Type B pancreatic cell (in vitro differentiated cells): ENCODE measurements at regions not wholly inside any gene's neighbourhood (a gene's known extent, or its start where the extent isn't known, plus 50 kb on each side); places are given as distances from the start of the nearest gene placed in this dataset.

Experiments used
- DNase-seq: peaks from one replicate; pipeline ENCODE4 v3.0.0; 2021; ENCODE audit warnings: mixed read lengths; ENCODE audit not compliant: unreplicated experiment; ENCODE audit errors: extremely low spot score
- H3K27ac Mint-ChIP-seq: 2 replicates; pipeline ENCODE4 v1.8.0; 2021; ENCODE audit warnings: mild to moderate bottlenecking, mixed read lengths
- H3K27me3 Mint-ChIP-seq: 2 replicates; pipeline ENCODE4 v1.8.0; 2021; ENCODE audit warnings: mixed read lengths
- H3K36me3 Mint-ChIP-seq: 2 replicates; pipeline ENCODE4 v1.8.0; 2021; ENCODE audit warnings: mixed read lengths
- H3K4me1 Mint-ChIP-seq: one replicate; pipeline ENCODE4 v1.8.0; 2021; ENCODE audit warnings: mixed read lengths; ENCODE audit not compliant: unreplicated experiment
- H3K4me3 Mint-ChIP-seq: 2 replicates; pipeline ENCODE4 v1.8.0; 2021; ENCODE audit warnings: mild to moderate bottlenecking, mixed read lengths
- H3K9me3 Mint-ChIP-seq: 2 replicates; pipeline ENCODE4 v1.8.0; 2021; ENCODE audit warnings: mixed read lengths
- TF ChIP-seq, protein P1 (sequence below): fragments of 200-600 bp; sonication (generic); conservative IDR thresholded peaks from 2 replicates; pipeline ENCODE4 v1.5.0; 2021; ENCODE audit warnings: antibody characterized with exemption, mild to moderate bottlenecking

GRCh38 chr21:35825370-35826353, 234.7 kb downstream of the SETD4 start:
- no peak for DNase-seq
- peaks cover 10% of the 10 kb centered on the region for H3K27me3 Mint-ChIP-seq
- H3K36me3 Mint-ChIP-seq = no peaks in the 10 kb centered on the region
- peaks cover 12% of the 10 kb centered on the region for H3K4me1 Mint-ChIP-seq
- TF ChIP-seq, protein P1, sequence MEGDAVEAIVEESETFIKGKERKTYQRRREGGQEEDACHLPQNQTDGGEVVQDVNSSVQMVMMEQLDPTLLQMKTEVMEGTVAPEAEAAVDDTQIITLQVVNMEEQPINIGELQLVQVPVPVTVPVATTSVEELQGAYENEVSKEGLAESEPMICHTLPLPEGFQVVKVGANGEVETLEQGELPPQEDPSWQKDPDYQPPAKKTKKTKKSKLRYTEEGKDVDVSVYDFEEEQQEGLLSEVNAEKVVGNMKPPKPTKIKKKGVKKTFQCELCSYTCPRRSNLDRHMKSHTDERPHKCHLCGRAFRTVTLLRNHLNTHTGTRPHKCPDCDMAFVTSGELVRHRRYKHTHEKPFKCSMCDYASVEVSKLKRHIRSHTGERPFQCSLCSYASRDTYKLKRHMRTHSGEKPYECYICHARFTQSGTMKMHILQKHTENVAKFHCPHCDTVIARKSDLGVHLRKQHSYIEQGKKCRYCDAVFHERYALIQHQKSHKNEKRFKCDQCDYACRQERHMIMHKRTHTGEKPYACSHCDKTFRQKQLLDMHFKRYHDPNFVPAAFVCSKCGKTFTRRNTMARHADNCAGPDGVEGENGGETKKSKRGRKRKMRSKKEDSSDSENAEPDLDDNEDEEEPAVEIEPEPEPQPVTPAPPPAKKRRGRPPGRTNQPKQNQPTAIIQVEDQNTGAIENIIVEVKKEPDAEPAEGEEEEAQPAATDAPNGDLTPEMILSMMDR = no peak
- H3K9me3 Mint-ChIP-seq = peaks cover 8% of the 10 kb centered on the region
- no peak overlapping the region for H3K27ac Mint-ChIP-seq
- no peak overlapping the region for H3K4me3 Mint-ChIP-seq

DNA sequence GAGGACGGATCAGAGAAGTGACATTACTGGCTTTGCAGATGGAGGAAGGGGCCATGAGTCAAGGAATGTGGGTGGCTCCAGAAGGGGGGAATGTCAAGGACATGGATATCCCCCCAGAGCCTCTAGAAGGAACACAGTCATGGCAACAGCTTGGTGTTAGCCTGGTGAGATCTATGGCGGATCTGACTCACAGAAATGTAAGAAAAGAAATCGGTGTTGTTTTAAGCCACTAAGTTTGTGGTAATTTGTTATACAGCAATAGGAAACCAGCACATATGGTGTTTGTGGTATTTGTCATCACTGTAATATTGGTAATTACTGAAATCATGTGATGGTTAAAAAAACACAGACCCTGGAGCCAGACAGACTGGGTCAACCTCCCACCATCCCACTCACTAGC, 236.2 kb downstream of the SETD4 start:
- Mint-ChIP-seq H3K27ac (no peak overlapping the region), H3K4me1 (peaks cover 9% of the 10 kb centered on the region), H3K4me3 (no peak overlapping the region), H3K27me3 (peaks cover 6% of the 10 kb centered on the region), H3K36me3 (no peaks in the 10 kb centered on the region), H3K9me3 (peaks cover 8% of the 10 kb centered on the region)
- no peak for DNase-seq
- TF ChIP-seq, protein P1 = no peak

DNA sequence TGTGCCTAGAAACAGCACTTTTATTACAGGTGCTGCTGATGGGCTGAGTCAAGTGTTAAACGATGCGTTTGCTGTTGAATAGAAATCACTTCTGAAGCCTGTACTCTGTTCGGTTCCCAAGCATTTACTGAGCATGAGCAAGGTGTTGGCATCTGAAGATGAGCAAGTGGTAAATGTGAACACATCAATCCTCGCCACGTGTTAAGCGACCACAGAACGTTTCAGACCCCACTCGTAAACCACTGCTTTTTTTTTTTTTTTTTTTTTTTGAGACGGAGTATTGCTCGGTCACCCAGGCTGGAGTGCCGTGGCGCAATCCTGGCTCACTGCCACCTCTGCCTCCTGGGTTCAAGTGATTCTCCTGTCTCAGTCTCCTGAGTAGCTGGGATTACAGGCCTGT, 241.2 kb downstream of the SETD4 start:
- TF ChIP-seq, protein P1 = no peak
- no peak for DNase-seq
- Mint-ChIP-seq H3K4me1 (peaks cover 10% of the 10 kb centered on the region), H3K4me3 (no peak overlapping the region), H3K9me3 (peaks cover 3% of the 10 kb centered on the region), H3K36me3 (no peaks in the 10 kb centered on the region), H3K27me3 (peaks cover 3% of the 10 kb centered on the region), H3K27ac (no peak overlapping the region)

DNA sequence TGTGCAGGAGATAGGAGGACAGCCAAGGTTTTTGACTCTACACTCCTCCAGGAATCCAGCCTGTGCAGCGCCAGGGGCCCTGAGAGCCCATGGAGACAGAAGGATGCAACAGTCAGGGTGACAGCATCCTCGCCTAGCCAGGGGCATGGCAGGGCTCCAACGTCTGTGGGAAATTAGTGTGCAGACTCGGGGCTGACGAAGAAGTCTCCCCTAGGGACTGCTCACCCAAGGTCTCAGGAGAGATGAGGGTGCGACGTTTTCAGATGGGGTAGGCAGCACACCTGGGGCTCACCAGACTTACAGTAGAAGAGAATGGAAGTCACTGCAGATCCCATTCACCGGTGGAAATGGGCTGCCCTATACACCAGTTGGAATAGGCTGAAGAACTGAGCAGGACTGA, 241.7 kb downstream of the SETD4 start:
- TF ChIP-seq, protein P1 = no peak
- no peaks in the 10 kb centered on the region for H3K27me3 Mint-ChIP-seq
- H3K27ac Mint-ChIP-seq = no peak overlapping the region
- no peaks in the 10 kb centered on the region for H3K9me3 Mint-ChIP-seq
- no peaks in the 10 kb centered on the region for H3K36me3 Mint-ChIP-seq
- no peak overlapping the region for H3K4me3 Mint-ChIP-seq
- DNase-seq = no peak
- H3K4me1 Mint-ChIP-seq = peaks cover 10% of the 10 kb centered on the region

DNA sequence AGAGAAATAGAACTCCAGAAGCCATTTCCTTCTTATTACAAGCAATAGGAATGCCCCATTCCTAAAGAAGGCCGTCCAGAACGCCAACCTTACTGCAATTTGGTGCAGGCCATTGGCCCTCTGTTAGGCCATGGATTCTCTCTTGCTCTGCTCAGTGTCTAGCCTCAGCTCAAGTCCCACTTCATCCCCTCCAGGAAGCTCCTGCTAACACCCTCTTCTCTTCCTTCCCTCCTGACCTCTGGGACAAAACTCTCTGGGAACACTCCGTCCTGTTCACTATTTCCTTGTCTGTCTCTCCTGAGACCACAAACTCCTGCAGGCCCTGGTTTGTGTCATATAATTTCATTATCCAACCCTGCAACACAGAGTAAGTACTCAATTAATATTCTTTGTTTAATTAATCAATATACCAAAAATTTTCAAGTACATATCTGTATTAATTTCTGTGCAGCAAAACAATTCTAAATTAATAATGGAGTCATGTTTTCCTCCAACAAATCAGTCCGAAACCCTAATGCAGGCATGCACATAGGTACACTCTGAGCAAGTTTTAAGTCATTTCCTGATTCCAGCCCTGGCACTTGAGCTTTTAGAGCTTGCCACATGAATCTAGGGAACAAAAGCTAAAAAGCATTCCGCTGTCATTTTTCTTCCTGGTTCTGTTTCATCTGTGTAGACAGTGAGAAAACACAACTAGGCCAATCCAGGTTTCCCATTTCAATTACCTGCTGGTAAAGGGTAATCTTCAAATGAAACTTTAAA, 245.3 kb downstream of the SETD4 start:
- DNase-seq = no peak
- Mint-ChIP-seq H3K36me3 (no peaks in the 10 kb centered on the region), H3K4me3 (no peak overlapping the region), H3K9me3 (peaks cover 16% of the 10 kb centered on the region), H3K27me3 (no peaks in the 10 kb centered on the region), H3K4me1 (peaks cover 17% of the 10 kb centered on the region), H3K27ac (peak overlapping the region; percentile 35)
- TF ChIP-seq, protein P1 = no peak
